Peyer's patch (tissue), 4 donors: ENCODE measurements at regions not wholly inside any gene's neighbourhood (a gene's known extent, or its start where the extent isn't known, plus 50 kb on each side); places are given as distances from the start of the nearest gene placed in this dataset.
A peak's percentile ranks its signal among the peaks of the same experiment; 100 is the strongest.

Experiments used
- DNase-seq, 3 donors: peaks; one replicate each; pipeline ENCODE4 v3.0.0-alpha.2; 2017 to 2019
- H3K27ac ChIP-seq, 4 donors: fragments of 200-600 bp; sonication (generic); one replicate each; pipeline ENCODE4 v1.5.1; 2016 to 2019
- H3K27me3 ChIP-seq, 2 donors: fragments of 200-600 bp; sonication (generic); one replicate each; pipeline ENCODE4 v1.5.1; 2019
- H3K36me3 ChIP-seq, 3 donors: fragments of 200-600 bp; sonication (generic); one replicate each; pipeline ENCODE4 v1.5.1; 2016 to 2019
- H3K4me1 ChIP-seq, 4 donors: fragments of 200-600 bp; sonication (generic); one replicate each; pipeline ENCODE4 v1.5.1; 2016 to 2019
- H3K4me3 ChIP-seq, 4 donors: fragments of 200-600 bp; sonication (generic); 1 replicate in 3 of 4; 2 replicates in 1 of 4; pipeline ENCODE4 v1.5.1; 2016 to 2019; ENCODE audit warnings: mild to moderate bottlenecking in 1 of 4
- H3K9me3 ChIP-seq, 4 donors: fragments of 200-600 bp; sonication (generic); one replicate each; pipeline ENCODE4 v1.5.1; 2016 to 2019; ENCODE audit warnings: mild to moderate bottlenecking in 1 of 4
- POLR2A ChIP-seq, 2 donors: fragments of 450-650 bp; IDR thresholded peaks; one replicate each; pipeline ENCODE4 v1.5.1; 2017; ENCODE audit warnings: antibody characterized with exemption in 2 of 2, mild to moderate bottlenecking in 2 of 2, moderate library complexity in 2 of 2
- TF ChIP-seq, protein P1 (sequence below), 6 experiments: fragments of 450-650 bp in 4 of 6; fragments of 200-600 bp in 2 of 6; sonication (generic) in 1 of 6; IDR thresholded peaks; one replicate each; pipeline ENCODE4 v1.5.1; 2017 to 2019; ENCODE audit warnings: antibody characterized with exemption in 6 of 6, mild to moderate bottlenecking in 3 of 6, moderate library complexity in 1 of 6

DNA sequence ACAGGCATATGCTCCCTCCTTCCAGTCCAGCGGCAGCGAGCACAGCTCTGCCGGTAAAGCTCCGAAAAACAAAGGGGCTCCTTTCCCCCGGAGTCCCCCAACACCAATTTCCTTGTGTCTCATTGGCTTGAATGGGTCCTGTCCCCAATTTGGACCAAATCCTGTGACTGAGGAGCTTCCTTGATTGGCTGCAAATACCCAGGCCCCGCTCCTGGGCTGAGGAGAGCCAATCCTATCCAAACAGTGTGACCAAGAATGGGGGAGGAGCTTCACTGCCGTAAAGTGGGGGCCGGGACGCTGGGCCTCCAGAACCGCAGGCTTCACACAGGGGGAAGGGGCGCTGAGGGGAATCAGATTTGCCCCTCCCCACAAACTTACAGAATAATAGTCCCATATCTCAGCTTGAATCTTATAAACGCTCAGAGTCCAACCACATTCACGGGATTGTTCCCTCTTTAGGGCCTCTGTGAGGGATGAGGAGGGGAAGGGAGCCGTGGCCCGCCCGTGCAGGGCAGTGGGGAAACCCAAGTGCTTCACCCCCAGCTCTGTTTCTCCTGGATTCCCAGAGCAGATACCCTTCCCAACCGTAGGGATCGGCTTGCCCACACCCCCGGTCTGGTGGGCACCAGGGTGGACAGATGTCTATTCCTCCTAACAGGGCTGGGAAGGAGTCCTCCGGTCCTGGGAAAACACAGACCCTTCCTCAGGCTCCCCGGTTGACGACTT lies 141.0 kb upstream of the MLN start:
- H3K9me3 ChIP-seq: no peaks in the 10 kb centered on the region
- no peak for TF ChIP-seq POLR2A (IDR thresholded peaks at IDR 0.05)
- TF ChIP-seq, protein P1, sequence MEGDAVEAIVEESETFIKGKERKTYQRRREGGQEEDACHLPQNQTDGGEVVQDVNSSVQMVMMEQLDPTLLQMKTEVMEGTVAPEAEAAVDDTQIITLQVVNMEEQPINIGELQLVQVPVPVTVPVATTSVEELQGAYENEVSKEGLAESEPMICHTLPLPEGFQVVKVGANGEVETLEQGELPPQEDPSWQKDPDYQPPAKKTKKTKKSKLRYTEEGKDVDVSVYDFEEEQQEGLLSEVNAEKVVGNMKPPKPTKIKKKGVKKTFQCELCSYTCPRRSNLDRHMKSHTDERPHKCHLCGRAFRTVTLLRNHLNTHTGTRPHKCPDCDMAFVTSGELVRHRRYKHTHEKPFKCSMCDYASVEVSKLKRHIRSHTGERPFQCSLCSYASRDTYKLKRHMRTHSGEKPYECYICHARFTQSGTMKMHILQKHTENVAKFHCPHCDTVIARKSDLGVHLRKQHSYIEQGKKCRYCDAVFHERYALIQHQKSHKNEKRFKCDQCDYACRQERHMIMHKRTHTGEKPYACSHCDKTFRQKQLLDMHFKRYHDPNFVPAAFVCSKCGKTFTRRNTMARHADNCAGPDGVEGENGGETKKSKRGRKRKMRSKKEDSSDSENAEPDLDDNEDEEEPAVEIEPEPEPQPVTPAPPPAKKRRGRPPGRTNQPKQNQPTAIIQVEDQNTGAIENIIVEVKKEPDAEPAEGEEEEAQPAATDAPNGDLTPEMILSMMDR (IDR thresholded peaks at IDR 0.05): no peak

DNA sequence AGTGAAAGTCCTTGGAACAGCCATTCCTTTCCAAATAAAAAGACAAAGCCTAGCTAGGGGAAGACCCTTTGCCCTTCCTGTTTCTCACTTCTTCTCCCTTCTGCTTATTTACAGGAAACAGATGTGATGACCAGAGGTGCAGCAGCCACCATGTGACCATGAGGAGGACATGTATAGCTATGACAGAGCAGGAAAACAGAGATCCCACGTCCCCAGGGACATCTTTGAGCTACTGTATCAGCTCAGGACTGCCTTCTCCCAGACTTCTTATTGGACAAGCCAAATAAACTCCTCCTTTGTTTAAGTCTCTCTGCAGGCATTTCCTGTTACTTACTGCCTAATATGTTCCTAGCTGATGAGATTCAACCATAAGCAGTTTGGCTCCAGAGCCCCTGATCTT lies 133.1 kb upstream of the MLN start:
- Histone ChIP-seq H3K4me1 (no peaks in the 10 kb centered on the region), H3K36me3 (no peaks in the 10 kb centered on the region), H3K27me3 (no peaks in the 10 kb centered on the region), H3K27ac (no peak overlapping the region), H3K9me3 (no peaks in the 10 kb centered on the region), H3K4me3 (no peak overlapping the region)
- TF ChIP-seq POLR2A (IDR thresholded peaks at IDR 0.05): no peak
- TF ChIP-seq, protein P1 (IDR thresholded peaks at IDR 0.05): no peak
- DNase-seq: no peak

More for the DNA sequence above, 141.0 kb upstream of the MLN start:
- Histone ChIP-seq H3K27me3 (no peaks in the 10 kb centered on the region), H3K4me3 (no peak overlapping the region), H3K36me3 (no peaks in the 10 kb centered on the region), H3K27ac (no peak overlapping the region), H3K4me1 (no peaks in the 10 kb centered on the region)
- DNase-seq: peak in 1 of 3 donors; percentile 20

DNA sequence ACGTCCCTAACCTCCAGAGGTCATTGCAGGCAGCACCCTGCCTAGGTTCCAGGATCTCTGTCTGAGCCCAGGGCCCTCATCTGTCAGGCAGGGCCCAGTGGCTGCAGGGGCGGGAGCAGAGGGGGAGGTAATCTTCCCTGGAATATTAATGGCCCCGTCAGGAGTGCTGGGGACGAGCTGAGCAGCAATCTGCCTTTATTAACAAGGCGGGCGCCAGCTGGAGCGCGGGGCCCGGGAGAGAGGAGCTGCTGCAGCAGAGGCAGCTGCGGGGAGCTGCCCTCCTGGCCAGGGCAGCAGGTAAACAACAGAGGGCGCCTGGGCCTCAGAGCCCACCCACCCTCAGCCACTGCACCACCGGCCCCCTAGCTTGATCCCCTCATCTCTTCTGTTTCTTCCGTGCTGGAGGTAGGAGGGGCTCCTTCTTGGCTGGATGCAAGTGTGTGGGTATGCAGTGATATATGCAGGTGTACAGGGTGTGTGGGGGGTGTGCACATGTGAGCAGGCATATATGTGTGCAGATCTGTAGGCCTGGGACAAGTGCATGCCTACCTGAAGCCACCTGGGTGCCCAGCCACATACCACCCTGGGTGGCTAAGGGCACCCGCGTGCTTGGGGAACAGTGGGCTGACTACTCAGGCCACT lies 131.8 kb upstream of the MLN start:
- DNase-seq: no peak
- H3K4me3 ChIP-seq: no peak overlapping the region
- TF ChIP-seq, protein P1 (IDR thresholded peaks at IDR 0.05): no peak
- no peak for TF ChIP-seq POLR2A (IDR thresholded peaks at IDR 0.05)
- no peaks in the 10 kb centered on the region for H3K36me3 ChIP-seq
- no peaks in the 10 kb centered on the region for H3K27me3 ChIP-seq
- no peak overlapping the region for H3K27ac ChIP-seq
- H3K4me1 ChIP-seq: no peaks in the 10 kb centered on the region
- no peaks in the 10 kb centered on the region for H3K9me3 ChIP-seq

DNA sequence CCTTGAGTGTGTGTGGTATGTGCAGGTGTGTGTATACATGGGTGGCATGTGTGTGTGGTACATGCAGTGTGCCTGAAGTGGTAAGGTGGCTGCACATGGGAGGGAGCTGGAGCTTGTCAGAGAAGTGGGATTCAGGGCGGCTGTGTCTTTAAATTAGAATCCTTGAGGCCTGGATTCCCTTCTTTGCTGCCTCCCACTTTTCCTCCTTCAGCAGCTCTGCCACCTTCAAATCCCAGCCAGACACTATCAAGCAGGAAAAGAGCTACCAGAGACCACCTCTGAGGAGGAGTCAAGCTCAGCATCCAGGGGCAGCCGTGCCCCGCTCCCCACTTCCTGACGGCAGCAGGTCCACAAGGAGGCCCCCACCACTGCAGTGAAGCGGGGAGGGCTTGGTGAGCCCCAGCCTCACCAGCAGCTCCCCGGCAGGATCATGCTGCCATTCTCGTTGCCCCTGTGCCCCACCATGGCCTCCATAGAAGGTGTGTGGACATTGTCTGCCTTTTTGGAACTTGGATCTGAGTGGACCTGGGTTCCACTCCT lies 131.0 kb upstream of the MLN start:
- Histone ChIP-seq H3K4me1 (no peaks in the 10 kb centered on the region), H3K9me3 (no peaks in the 10 kb centered on the region), H3K27ac (no peak overlapping the region), H3K4me3 (no peak overlapping the region), H3K36me3 (no peaks in the 10 kb centered on the region), H3K27me3 (no peaks in the 10 kb centered on the region)
- no peak for DNase-seq
- TF ChIP-seq POLR2A (IDR thresholded peaks at IDR 0.05): no peak

DNA sequence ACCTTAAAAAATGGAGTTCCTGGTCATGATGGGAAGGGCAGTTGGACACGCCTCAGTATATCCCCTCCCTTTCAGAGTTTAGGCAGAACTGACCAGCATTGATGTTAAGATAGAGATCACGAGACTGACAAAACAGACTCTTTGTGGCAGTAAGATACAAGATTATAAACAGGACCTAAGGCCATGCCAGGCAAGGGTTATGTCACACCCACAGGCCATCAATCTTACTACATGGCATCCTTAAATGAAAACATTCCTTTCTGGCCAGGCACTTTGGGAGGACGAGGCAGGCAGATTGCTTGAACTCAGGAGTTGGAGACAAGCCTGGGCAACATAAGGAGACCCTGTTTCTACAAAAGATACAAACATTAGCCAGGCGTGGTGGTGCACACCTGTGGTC lies 129.3 kb upstream of the MLN start:
- no peak for DNase-seq
- Histone ChIP-seq H3K9me3 (no peaks in the 10 kb centered on the region), H3K27ac (no peak overlapping the region), H3K4me1 (no peaks in the 10 kb centered on the region), H3K27me3 (no peaks in the 10 kb centered on the region), H3K36me3 (no peaks in the 10 kb centered on the region), H3K4me3 (no peak overlapping the region)
- no peak for TF ChIP-seq POLR2A (IDR thresholded peaks at IDR 0.05)
- TF ChIP-seq, protein P1 (IDR thresholded peaks at IDR 0.05): no peak

DNA sequence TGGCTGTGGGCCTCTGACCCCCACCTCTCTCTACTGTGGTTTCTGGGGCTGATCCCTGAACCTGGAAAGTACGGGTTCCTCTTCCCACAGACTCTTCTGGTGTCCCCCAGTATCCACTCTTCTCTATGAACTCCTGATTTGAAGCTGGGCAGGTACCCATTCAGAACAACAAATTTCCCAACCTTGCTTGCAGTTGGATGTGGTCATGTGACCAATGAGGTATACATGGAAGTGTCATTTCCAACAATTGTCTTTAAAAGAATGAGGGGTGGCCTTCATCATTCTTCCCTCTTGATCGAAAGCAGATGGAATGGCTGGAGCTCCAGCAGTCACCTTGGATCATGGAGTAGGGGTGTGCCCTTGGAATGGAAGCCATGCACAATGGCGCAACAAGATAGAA lies 128.0 kb upstream of the MLN start:
- no peak for TF ChIP-seq POLR2A (IDR thresholded peaks at IDR 0.05)
- no peak for DNase-seq
- no peak overlapping the region for H3K27ac ChIP-seq
- no peaks in the 10 kb centered on the region for H3K36me3 ChIP-seq
- H3K4me3 ChIP-seq: no peak overlapping the region
- no peaks in the 10 kb centered on the region for H3K9me3 ChIP-seq
- no peaks in the 10 kb centered on the region for H3K27me3 ChIP-seq
- no peaks in the 10 kb centered on the region for H3K4me1 ChIP-seq
